ENCODE measurements at regions not wholly inside any gene's neighbourhood (a gene's known extent, or its start where the extent isn't known, plus 50 kb on each side); places are given as distances from the start of the nearest gene placed in this dataset.

- TF ChIP-seq, protein P1, sequence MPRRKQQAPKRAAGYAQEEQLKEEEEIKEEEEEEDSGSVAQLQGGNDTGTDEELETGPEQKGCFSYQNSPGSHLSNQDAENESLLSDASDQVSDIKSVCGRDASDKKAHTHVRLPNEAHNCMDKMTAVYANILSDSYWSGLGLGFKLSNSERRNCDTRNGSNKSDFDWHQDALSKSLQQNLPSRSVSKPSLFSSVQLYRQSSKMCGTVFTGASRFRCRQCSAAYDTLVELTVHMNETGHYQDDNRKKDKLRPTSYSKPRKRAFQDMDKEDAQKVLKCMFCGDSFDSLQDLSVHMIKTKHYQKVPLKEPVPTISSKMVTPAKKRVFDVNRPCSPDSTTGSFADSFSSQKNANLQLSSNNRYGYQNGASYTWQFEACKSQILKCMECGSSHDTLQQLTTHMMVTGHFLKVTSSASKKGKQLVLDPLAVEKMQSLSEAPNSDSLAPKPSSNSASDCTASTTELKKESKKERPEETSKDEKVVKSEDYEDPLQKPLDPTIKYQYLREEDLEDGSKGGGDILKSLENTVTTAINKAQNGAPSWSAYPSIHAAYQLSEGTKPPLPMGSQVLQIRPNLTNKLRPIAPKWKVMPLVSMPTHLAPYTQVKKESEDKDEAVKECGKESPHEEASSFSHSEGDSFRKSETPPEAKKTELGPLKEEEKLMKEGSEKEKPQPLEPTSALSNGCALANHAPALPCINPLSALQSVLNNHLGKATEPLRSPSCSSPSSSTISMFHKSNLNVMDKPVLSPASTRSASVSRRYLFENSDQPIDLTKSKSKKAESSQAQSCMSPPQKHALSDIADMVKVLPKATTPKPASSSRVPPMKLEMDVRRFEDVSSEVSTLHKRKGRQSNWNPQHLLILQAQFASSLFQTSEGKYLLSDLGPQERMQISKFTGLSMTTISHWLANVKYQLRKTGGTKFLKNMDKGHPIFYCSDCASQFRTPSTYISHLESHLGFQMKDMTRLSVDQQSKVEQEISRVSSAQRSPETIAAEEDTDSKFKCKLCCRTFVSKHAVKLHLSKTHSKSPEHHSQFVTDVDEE (CRISPR knock-in tag; IDR thresholded peaks at IDR 0.05) = no peak
- TF ChIP-seq, protein P2, sequence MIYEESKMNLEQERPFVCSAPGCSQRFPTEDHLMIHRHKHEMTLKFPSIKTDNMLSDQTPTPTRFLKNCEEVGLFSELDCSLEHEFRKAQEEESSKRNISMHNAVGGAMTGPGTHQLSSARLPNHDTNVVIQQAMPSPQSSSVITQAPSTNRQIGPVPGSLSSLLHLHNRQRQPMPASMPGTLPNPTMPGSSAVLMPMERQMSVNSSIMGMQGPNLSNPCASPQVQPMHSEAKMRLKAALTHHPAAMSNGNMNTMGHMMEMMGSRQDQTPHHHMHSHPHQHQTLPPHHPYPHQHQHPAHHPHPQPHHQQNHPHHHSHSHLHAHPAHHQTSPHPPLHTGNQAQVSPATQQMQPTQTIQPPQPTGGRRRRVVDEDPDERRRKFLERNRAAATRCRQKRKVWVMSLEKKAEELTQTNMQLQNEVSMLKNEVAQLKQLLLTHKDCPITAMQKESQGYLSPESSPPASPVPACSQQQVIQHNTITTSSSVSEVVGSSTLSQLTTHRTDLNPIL (CRISPR knock-in tag; IDR thresholded peaks at IDR 0.05; ENCODE audit: low read depth) = no peak
These were observed 318.3 kb downstream of the MN1 start for GRCh38 chr22:27483095-27483785.
